Glomerular endothelial cell (primary cell): ENCODE measurements at regions not wholly inside any gene's neighbourhood (a gene's known extent, or its start where the extent isn't known, plus 50 kb on each side); places are given as distances from the start of the nearest gene placed in this dataset.
"Not testable (repeated sequence)": the region's sequence is repeated elsewhere in the genome, so short reads cannot be mapped to it uniquely, and the experiment has no call there.

Experiments used
- DNase-seq: peaks from one replicate; pipeline ENCODE4 v3.0.0-alpha.2; 2011; ENCODE audit warnings: low read depth, low spot score; ENCODE audit errors: extremely low read depth

- no peak for DNase-seq
Observed at GRCh38 chr11:93032580-93032979, 63.1 kb downstream of the MTNR1B start.

DNA sequence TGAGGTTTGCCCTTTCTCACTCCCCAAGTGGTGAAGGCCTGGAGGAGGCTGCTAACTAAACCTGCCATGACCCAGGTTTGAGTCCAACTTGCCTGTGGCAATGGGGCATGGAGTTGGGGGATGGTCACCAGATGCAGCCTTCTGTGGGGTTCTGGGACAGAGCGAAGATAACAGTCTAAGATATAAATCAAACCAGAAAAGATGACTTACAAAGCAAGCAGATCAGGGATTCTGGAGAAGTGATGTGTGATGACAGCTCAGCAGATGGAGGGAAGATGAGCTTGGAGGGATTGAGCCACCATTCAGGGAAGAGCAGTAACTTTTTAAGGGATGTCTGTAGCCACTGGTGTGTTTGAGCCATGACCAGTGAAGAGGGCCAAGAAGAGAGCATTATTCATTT is 63.6 kb downstream of the MTNR1B start:
- DNase-seq = no peak

GRCh38 chr11:93034031-93034722 is 64.7 kb downstream of the MTNR1B start:
- no peak for DNase-seq

- DNase-seq = no peak
Observed at GRCh38 chr11:93034723-93035039, 65.2 kb downstream of the MTNR1B start.

GRCh38 chr11:93038521-93038920 is 69.1 kb downstream of the MTNR1B start:
- DNase-seq = no peak

- no peak for DNase-seq
Observed at GRCh38 chr11:93039531-93040240, 70.2 kb downstream of the MTNR1B start.

- DNase-seq = no peak
Observed at GRCh38 chr11:93041682-93042081, 72.2 kb downstream of the MTNR1B start.

GRCh38 chr11:93043186-93043585 is 73.7 kb downstream of the MTNR1B start:
- not testable (repeated sequence) for DNase-seq

GRCh38 chr11:93049740-93050139 is 80.3 kb downstream of the MTNR1B start:
- DNase-seq = no peak

GRCh38 chr11:93051186-93051585 is 81.7 kb downstream of the MTNR1B start:
- no peak for DNase-seq

DNA sequence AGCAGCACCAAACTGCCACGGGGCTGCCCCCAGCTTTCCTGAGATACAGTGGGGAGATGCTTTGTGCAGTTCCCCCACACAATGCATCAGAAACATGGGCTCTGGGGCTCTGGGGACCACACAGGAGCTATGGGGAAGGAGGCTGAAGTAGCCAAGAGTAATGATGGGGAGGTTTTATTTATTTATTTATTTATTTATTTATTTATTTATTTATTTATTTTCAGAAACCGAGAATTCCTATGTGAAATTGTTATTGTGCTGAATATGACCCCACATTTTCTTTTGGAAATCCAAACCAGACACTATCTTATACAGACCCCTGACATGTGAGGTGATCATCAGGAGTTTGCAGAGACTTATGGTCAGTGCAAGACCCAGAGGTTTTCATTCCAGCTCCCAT is 84.4 kb downstream of the MTNR1B start:
- DNase-seq = no peak

- no peak for DNase-seq
Observed at GRCh38 chr11:93054279-93054678, 84.8 kb downstream of the MTNR1B start.

GRCh38 chr11:93054881-93055280 is 85.4 kb downstream of the MTNR1B start:
- DNase-seq = no peak

DNA sequence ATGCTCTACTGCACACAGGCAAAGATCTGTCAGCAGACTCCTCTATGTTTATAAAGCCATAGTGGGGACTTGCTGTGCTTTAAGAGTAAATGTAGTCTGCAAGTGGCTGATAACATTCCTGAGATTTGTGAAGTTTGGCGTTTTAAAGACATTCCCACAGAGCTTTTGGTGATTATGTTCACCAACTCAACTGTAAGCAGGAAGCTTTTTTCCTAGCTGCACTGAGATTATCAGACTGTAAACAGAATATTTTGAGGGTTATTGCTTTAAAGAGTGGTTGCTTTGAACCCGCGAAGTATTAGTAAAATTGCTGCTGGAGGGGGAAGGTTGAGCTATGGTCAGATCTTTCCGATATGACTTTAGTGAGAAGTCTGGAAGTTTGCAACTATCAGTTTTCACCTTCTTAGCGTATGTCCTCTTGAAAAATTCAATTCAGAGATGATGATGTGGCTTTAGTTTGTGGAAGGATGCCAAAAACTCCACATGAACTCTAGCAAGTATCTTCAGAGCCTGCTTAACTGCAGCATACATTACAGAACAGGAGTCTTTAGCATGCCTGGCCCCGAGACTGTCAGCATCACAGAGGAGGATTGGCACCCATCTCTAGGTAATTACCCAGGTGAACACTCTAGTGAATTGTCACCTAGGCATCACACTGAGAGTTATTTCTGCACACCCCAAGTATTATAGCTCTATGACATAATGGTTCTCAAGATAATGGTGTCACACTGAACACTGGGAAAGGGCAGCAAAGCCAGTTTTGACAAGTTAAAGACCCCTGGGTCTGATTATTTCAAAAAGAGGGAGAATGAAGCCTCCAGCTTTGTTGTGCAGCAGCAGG is 89.9 kb downstream of the MTNR1B start:
- DNase-seq = no peak

DNA sequence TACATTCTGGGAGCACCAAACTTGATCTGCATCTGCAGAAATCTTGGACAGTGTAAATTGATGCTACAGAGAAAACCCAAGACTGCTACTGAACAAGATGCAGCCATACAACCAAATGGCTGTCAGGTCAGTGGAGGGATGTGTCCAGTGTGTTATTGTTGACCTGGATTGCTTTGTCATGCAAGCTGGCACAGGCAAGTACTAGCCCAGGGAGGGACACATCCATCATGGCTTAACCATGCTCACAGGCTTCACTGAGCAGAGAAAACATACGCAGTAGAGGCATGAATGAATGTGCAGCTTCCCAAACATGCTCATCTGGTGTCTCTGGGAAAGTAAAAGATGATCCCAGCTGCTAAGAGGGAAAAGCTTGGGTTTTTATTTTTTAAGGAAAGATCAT is 93.6 kb downstream of the MTNR1B start:
- no peak for DNase-seq

DNA sequence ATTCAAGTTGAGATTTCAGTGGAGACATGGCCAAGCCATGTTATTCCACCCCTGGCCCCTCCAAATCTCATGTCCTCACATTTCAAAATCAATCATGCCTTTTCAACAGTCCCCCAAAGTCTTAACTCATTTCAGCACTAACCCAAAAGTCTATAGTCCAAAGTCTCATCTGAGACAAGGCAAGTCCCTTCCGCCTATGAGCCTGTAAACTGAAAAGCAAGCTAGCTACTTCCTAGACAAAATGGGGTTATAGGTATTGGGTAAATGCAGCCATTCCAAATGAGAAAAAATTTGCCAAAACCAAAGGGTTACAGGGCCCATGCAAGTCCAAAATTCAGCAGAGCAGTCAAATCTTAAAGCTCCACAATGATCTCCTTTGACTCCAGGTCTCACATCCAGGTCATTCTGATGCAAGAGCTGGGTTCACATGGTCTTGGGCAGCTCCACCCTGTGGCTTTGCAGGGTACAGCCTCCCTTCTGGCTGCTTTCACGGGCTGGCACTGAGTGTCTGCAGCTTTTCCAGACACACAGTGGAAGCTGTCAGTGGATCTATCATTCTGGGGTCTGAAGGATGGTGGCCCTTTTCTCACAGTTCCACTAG is 95.7 kb downstream of the MTNR1B start:
- DNase-seq = not testable (repeated sequence)

DNA sequence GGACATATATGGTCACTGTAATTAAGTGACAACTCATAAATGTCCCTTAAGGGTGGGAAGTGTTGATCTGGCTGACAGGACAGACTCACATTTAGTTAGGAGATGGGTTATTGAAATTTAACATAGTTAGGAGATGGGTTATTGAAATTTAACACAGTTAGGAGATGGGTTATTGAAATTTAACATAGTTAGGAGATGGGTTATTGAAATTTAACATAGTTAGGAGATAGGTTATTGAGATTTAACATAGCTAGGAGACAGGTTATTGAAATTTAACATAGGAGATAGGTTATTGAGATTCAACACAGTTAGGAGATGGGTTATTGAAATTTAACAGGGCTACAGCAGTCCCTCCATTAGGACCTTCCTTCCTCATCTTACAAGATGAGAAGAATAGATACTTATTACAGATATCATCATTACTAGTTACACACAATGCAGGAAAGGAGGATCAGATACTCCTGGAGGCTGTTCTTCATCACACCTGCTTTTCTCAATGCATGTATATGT is 98.5 kb downstream of the MTNR1B start:
- no peak for DNase-seq

GRCh38 chr11:93072229-93072914 is 102.9 kb downstream of the MTNR1B start:
- no peak for DNase-seq

DNA sequence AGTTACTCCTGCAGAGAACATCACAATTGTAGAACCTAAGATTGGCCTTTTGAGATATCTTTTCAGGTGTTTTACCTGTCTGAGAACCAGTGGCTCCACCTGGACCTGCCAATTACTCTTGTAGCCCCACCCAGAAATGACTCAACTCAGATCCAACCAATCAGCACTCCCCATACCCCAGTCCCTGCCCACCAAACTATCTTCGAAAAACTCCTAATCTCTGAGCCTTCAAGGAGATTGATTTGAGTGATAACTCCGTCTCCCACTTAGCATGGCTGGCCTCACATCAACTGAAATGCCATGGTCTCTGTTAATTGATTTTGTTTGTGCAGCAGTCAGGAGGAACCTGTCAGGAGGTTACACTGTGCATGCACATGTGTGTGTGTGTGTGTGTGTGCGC is 103.6 kb downstream of the MTNR1B start:
- no peak for DNase-seq

GRCh38 chr11:93073508-93074280 is 104.2 kb downstream of the MTNR1B start:
- DNase-seq = no peak
